Gastroesophageal sphincter (tissue), 4 donors: ENCODE measurements at regions not wholly inside any gene's neighbourhood (a gene's known extent, or its start where the extent isn't known, plus 50 kb on each side); places are given as distances from the start of the nearest gene placed in this dataset.

Source experiments
- ATAC-seq: fragments of 150-250 bp; one replicate; pipeline ENCODE4 v1.9.1; 2016; ENCODE audit warnings: mild to moderate bottlenecking, moderate library complexity
- H3K27ac ChIP-seq, 4 donors: fragments of 200-600 bp; sonication (generic) in 3 of 4; 1 replicate in 3 of 4; 2 replicates in 1 of 4; pipeline ENCODE4 v1.5.1; 2016 to 2019
- H3K27me3 ChIP-seq: fragments of 200-600 bp; sonication (generic); one replicate; pipeline ENCODE4 v1.5.1; 2019
- H3K36me3 ChIP-seq, 2 donors: fragments of 200-600 bp; sonication (generic); one replicate each; pipeline ENCODE4 v1.5.1; 2019; ENCODE audit warnings: control low read depth in 1 of 2
- H3K4me1 ChIP-seq, 3 donors: fragments of 200-600 bp; sonication (generic); 1 replicate in 2 of 3; 2 replicates in 1 of 3; pipeline ENCODE4 v1.5.1; 2016 to 2019; ENCODE audit warnings: control low read depth in 2 of 3
- H3K4me3 ChIP-seq, 2 donors: fragments of 200-600 bp; sonication (generic); one replicate each; pipeline ENCODE4 v1.5.1; 2019; ENCODE audit warnings: mild to moderate bottlenecking in 1 of 2, moderate library complexity in 1 of 2
- H3K9me3 ChIP-seq, 3 donors: fragments of 200-600 bp; sonication (generic); one replicate each; pipeline ENCODE4 v1.5.1; 2017 to 2019; ENCODE audit warnings: control low read depth in 2 of 3
- CTCF ChIP-seq, 4 experiments: fragments of 200-600 bp in 2 of 4; fragments of 450-650 bp in 2 of 4; sonication (generic) in 1 of 4; IDR thresholded peaks; one replicate each; pipeline ENCODE4 v1.5.1; 2017 to 2019; ENCODE audit warnings: antibody characterized with exemption in 4 of 4, mild to moderate bottlenecking in 2 of 4, moderate library complexity in 2 of 4
- EP300 ChIP-seq: sonication (generic); formaldehyde crosslinking; IDR thresholded peaks from one replicate; pipeline ENCODE4 v1.6.1; 2017; ENCODE audit warnings: antibody characterized with exemption, mild to moderate bottlenecking
- POLR2A ChIP-seq, 2 donors: fragments of 450-650 bp; IDR thresholded peaks; one replicate each; pipeline ENCODE4 v1.6.1; 2017; ENCODE audit warnings: antibody characterized with exemption in 2 of 2, mild to moderate bottlenecking in 2 of 2, moderate library complexity in 1 of 2
- POLR2AphosphoS5 ChIP-seq: sonication (generic); formaldehyde crosslinking; IDR thresholded peaks from one replicate; pipeline ENCODE4 v1.6.1; 2017; ENCODE audit warnings: antibody characterized with exemption
- WGBS, 2 donors: methylation state at CpG; one replicate each; pipeline ENCODE4 v1.1.5; 2018; ENCODE audit warnings: low coverage in 1 of 2; 5-methylcytosine and 5-hydroxymethylcytosine counted together

GRCh38 chr5:17772232-17772631 lies 138.0 kb downstream of the TAF11L14 start:
- H3K36me3 ChIP-seq, result no peaks in the 10 kb centered on the region
- H3K27ac ChIP-seq, result no peak overlapping the region
- no peak for TF ChIP-seq POLR2A (IDR thresholded peaks at IDR 0.05)
- no peak for TF ChIP-seq CTCF (IDR thresholded peaks at IDR 0.05)
- no peak for TF ChIP-seq POLR2AphosphoS5
- TF ChIP-seq EP300, result no peak
- H3K27me3 ChIP-seq, result no peaks in the 10 kb centered on the region
- no peaks in the 10 kb centered on the region for H3K4me1 ChIP-seq
- H3K9me3 ChIP-seq, result no peaks in the 10 kb centered on the region
- H3K4me3 ChIP-seq, result no peak overlapping the region
- whole genome bisulfite sequencing, 2 donors, result 70 to 92% methylated on average over 2 to 6 of the region's 6 CpGs
- ATAC-seq, result no peak

- H3K27ac ChIP-seq, result no peak overlapping the region
- H3K4me3 ChIP-seq, result no peak overlapping the region
- ATAC-seq, result no peak
- H3K9me3 ChIP-seq, result no peaks in the 10 kb centered on the region
- no peaks in the 10 kb centered on the region for H3K27me3 ChIP-seq
- no peaks in the 10 kb centered on the region for H3K4me1 ChIP-seq
- TF ChIP-seq EP300 (no peak), POLR2A (IDR thresholded peaks at IDR 0.05) (no peak), CTCF (IDR thresholded peaks at IDR 0.05) (no peak), POLR2AphosphoS5 (no peak)
- no CpG with 5 or more reads among the region's 1 CpG for WGBS, 2 donors
- no peaks in the 10 kb centered on the region for H3K36me3 ChIP-seq
These were observed 151.5 kb downstream of the TAF11L14 start for GRCh38 chr5:17785774-17786173.

- Histone ChIP-seq H3K4me1 (no peaks in the 10 kb centered on the region), H3K27me3 (no peaks in the 10 kb centered on the region), H3K36me3 (no peaks in the 10 kb centered on the region), H3K9me3 (no peaks in the 10 kb centered on the region), H3K4me3 (no peak overlapping the region), H3K27ac (no peak overlapping the region)
- TF ChIP-seq POLR2AphosphoS5 (no peak), EP300 (no peak), CTCF (IDR thresholded peaks at IDR 0.05) (no peak), POLR2A (IDR thresholded peaks at IDR 0.05) (no peak)
- no peak for ATAC-seq
These were observed 154.1 kb downstream of the TAF11L14 start for GRCh38 chr5:17788351-17788750.

- TF ChIP-seq POLR2AphosphoS5, result no peak
- no peak for TF ChIP-seq EP300
- no peak for TF ChIP-seq POLR2A (IDR thresholded peaks at IDR 0.05)
- TF ChIP-seq CTCF (IDR thresholded peaks at IDR 0.05), result no peak
- Histone ChIP-seq H3K27me3 (no peaks in the 10 kb centered on the region), H3K9me3 (no peaks in the 10 kb centered on the region), H3K4me1 (no peaks in the 10 kb centered on the region), H3K4me3 (no peak overlapping the region), H3K36me3 (no peaks in the 10 kb centered on the region), H3K27ac (no peak overlapping the region)
- 78 to 86% methylated on average over 3 of the region's 3 CpGs for WGBS, 2 donors
- no peak for ATAC-seq
These were observed 159.9 kb downstream of the TAF11L14 start for GRCh38 chr5:17794201-17794600.

- no peaks in the 10 kb centered on the region for H3K36me3 ChIP-seq
- H3K4me1 ChIP-seq, result no peaks in the 10 kb centered on the region
- no peak overlapping the region for H3K4me3 ChIP-seq
- H3K9me3 ChIP-seq, result no peaks in the 10 kb centered on the region
- 47 to 66% methylated on average over 2 of the region's 2 CpGs for WGBS, 2 donors
- H3K27ac ChIP-seq, result no peak overlapping the region
- TF ChIP-seq POLR2AphosphoS5 (no peak), POLR2A (IDR thresholded peaks at IDR 0.05) (no peak), EP300 (no peak), CTCF (IDR thresholded peaks at IDR 0.05) (no peak)
- ATAC-seq, result no peak
- no peaks in the 10 kb centered on the region for H3K27me3 ChIP-seq
These were observed 160.6 kb downstream of the TAF11L14 start for GRCh38 chr5:17794815-17795214.
